Vagina (tissue), 2 donors: ENCODE measurements at regions not wholly inside any gene's neighbourhood (a gene's known extent, or its start where the extent isn't known, plus 50 kb on each side); places are given as distances from the start of the nearest gene placed in this dataset.

Experiments
- CTCF ChIP-seq, 3 experiments: fragments of 450-650 bp in 2 of 3; fragments of 200-600 bp in 1 of 3; sonication (generic) in 1 of 3; IDR thresholded peaks; one replicate each; pipeline ENCODE4 v1.5.1; 2017 to 2019; ENCODE audit warnings: antibody characterized with exemption in 3 of 3, mild to moderate bottlenecking in 2 of 3, moderate library complexity in 2 of 3
- POLR2A ChIP-seq, 2 donors: fragments of 450-650 bp; IDR thresholded peaks; one replicate each; pipeline ENCODE4 v1.6.1; 2017; ENCODE audit warnings: antibody characterized with exemption in 2 of 2, mild to moderate bottlenecking in 2 of 2, moderate library complexity in 2 of 2
- POLR2AphosphoS5 ChIP-seq, 2 donors: sonication (generic); formaldehyde crosslinking; IDR thresholded peaks; one replicate each; pipeline ENCODE4 v1.9.0; 2017; ENCODE audit warnings: antibody characterized with exemption in 2 of 2, mild to moderate bottlenecking in 2 of 2, low read depth in 1 of 2; ENCODE audit not compliant: insufficient read depth in 1 of 2

- no peak for TF ChIP-seq CTCF (IDR thresholded peaks at IDR 0.05)
- TF ChIP-seq POLR2AphosphoS5 (IDR thresholded peaks at IDR 0.05; ENCODE audit: insufficient read depth in 1 of 2, low read depth in 1 of 2), result no peak
- TF ChIP-seq POLR2A (IDR thresholded peaks at IDR 0.05), result no peak
Observed at GRCh38 chr10:131512852-131513251, 201.3 kb upstream of the TCERG1L start.
